ENCODE measurements at regions not wholly inside any gene's neighbourhood (a gene's known extent, or its start where the extent isn't known, plus 50 kb on each side); places are given as distances from the start of the nearest gene placed in this dataset.

DNA sequence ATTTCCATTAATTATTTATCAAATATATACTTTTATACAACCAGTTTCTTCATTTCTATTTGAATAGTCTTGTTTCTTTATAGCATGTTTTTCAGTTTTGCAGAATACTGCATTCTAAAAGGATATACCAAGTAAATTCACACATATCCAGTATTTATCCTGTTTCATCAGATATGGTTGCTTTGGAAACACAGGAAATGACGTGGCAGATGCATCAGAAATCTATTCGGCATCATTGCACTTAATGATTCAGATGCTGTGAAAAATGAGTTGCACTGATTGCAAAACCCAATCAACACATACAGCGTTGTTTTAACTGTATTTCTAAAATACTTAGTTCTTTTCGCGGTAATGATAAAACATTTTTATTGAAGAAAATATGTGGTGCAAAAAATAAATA, 594.9 kb downstream of the CDH26 start:
- H3K9me3 Mint-ChIP-seq (ENCODE audit: unreplicated experiment): no peaks in the 10 kb centered on the region

DNA sequence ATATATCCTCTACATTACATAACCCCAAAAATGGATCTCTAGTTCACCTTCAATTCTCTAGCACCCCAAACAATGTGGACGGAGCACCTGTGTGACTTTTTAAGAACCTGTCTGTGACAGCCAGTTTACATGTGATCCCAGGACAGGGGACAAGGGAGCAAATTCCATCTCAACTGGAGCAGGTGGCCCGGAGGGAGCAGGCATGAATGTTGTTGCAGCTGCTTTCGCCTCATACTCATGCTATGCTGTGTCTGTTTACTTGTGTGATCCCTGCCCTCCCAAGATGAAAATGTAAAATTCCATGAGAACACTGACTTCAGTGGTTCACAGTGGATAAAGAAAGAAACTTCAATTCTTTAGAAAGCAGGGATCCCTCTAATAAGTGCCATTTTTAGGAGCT, 600.3 kb downstream of the CDH26 start:
- TF ChIP-seq, protein P1, sequence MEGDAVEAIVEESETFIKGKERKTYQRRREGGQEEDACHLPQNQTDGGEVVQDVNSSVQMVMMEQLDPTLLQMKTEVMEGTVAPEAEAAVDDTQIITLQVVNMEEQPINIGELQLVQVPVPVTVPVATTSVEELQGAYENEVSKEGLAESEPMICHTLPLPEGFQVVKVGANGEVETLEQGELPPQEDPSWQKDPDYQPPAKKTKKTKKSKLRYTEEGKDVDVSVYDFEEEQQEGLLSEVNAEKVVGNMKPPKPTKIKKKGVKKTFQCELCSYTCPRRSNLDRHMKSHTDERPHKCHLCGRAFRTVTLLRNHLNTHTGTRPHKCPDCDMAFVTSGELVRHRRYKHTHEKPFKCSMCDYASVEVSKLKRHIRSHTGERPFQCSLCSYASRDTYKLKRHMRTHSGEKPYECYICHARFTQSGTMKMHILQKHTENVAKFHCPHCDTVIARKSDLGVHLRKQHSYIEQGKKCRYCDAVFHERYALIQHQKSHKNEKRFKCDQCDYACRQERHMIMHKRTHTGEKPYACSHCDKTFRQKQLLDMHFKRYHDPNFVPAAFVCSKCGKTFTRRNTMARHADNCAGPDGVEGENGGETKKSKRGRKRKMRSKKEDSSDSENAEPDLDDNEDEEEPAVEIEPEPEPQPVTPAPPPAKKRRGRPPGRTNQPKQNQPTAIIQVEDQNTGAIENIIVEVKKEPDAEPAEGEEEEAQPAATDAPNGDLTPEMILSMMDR (IDR thresholded peaks at IDR 0.05; ENCODE audit: partially characterized antibody, unreplicated experiment): no peak
- no peak for DNase-seq
- Mint-ChIP-seq H3K36me3 (ENCODE audit: unreplicated experiment) (no peaks in the 10 kb centered on the region), H3K27ac (ENCODE audit: unreplicated experiment) (no peak overlapping the region), H3K9me3 (ENCODE audit: unreplicated experiment) (peaks cover 2% of the 10 kb centered on the region), H3K4me1 (ENCODE audit: low read depth, unreplicated experiment) (peaks cover 8% of the 10 kb centered on the region), H3K27me3 (ENCODE audit: unreplicated experiment) (peaks cover 10% of the 10 kb centered on the region), H3K4me3 (ENCODE audit: unreplicated experiment) (no peak overlapping the region)

More for the DNA sequence above, 594.9 kb downstream of the CDH26 start:
- TF ChIP-seq, protein P1 (IDR thresholded peaks at IDR 0.05; ENCODE audit: partially characterized antibody, unreplicated experiment): no peak
- DNase-seq: no peak
- peaks cover 4% of the 10 kb centered on the region for H3K27me3 Mint-ChIP-seq (ENCODE audit: unreplicated experiment)
- no peak overlapping the region for H3K27ac Mint-ChIP-seq (ENCODE audit: unreplicated experiment)
- no peaks in the 10 kb centered on the region for H3K36me3 Mint-ChIP-seq (ENCODE audit: unreplicated experiment)
- no peaks in the 10 kb centered on the region for H3K4me1 Mint-ChIP-seq (ENCODE audit: low read depth, unreplicated experiment)
- no peak overlapping the region for H3K4me3 Mint-ChIP-seq (ENCODE audit: unreplicated experiment)

DNA sequence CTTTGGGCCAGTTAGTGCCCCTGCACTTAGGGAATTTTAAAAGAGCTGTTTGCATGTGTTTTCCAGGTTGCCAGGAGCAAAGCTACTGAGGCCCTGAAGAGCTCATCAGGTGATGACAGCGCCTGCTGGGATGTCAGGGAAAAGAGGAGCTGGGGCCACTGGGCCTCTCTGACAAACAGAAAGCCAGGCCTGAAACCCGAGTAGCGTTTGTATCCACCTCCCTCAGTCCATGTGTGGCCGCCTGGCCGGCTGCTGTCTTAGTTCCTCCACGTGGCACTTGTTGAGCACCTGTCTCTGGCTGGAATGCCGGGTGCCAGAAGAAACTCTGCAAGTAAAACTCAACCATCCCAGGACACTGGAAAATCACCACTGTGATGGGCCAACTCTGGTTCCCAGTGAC, 601.2 kb downstream of the CDH26 start:
- H3K36me3 Mint-ChIP-seq (ENCODE audit: unreplicated experiment): no peaks in the 10 kb centered on the region
- TF ChIP-seq, protein P1 (IDR thresholded peaks at IDR 0.05; ENCODE audit: partially characterized antibody, unreplicated experiment): no peak
- peaks cover 8% of the 10 kb centered on the region for H3K4me1 Mint-ChIP-seq (ENCODE audit: low read depth, unreplicated experiment)
- H3K4me3 Mint-ChIP-seq (ENCODE audit: unreplicated experiment): no peak overlapping the region
- no peak for DNase-seq
- peaks cover 2% of the 10 kb centered on the region for H3K9me3 Mint-ChIP-seq (ENCODE audit: unreplicated experiment)
- H3K27me3 Mint-ChIP-seq (ENCODE audit: unreplicated experiment): peaks cover 8% of the 10 kb centered on the region
- no peak overlapping the region for H3K27ac Mint-ChIP-seq (ENCODE audit: unreplicated experiment)

DNA sequence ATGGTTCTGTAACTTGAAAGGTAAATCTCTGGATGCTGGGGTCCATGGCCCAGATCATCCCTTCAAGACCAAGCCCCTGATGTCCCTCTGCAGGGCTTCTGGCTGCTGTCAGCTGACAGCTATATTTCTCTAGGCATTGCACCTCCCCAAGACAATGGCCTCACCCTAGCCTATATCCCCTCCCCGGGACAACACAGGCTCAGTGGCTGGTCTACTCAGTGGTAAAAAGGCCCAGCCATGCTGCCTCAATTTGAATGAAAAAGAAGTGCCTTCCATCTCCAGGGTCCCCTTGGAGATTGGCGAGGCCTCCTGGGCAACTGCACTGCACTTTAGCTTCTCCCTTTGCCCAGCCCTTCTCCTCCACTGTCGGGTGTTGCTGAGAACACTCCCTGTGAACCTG, 602.8 kb downstream of the CDH26 start:
- no peak overlapping the region for H3K4me3 Mint-ChIP-seq (ENCODE audit: unreplicated experiment)
- H3K36me3 Mint-ChIP-seq (ENCODE audit: unreplicated experiment): no peaks in the 10 kb centered on the region
- TF ChIP-seq, protein P1 (IDR thresholded peaks at IDR 0.05; ENCODE audit: partially characterized antibody, unreplicated experiment): no peak
- no peak for DNase-seq
- no peak overlapping the region for H3K27ac Mint-ChIP-seq (ENCODE audit: unreplicated experiment)
- peaks cover 8% of the 10 kb centered on the region for H3K27me3 Mint-ChIP-seq (ENCODE audit: unreplicated experiment)
- H3K4me1 Mint-ChIP-seq (ENCODE audit: low read depth, unreplicated experiment): peaks cover 8% of the 10 kb centered on the region
- peaks cover 2% of the 10 kb centered on the region for H3K9me3 Mint-ChIP-seq (ENCODE audit: unreplicated experiment)

DNA sequence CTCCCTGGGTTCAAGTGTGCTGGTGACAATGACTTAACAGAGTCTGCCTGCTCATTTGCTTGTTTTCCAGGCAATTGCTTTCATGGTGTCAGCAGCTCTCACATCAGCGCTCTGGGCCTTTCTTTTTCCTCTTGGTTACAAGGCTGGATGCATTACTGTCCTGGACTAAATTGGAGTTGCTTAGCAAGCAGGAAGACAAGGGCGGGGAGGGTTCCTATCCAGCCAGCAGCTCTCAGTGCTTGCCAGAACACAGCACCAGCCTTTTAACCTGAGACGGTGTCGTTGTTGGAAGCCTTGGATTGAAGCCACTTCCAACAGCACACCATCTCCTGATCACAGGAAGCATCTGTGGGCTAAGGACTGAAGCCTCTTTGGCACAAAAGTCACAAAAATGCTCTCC, 606.9 kb downstream of the CDH26 start:
- Mint-ChIP-seq H3K27ac (ENCODE audit: unreplicated experiment) (no peak overlapping the region), H3K27me3 (ENCODE audit: unreplicated experiment) (peaks cover 8% of the 10 kb centered on the region), H3K36me3 (ENCODE audit: unreplicated experiment) (peaks cover 5% of the 10 kb centered on the region), H3K4me3 (ENCODE audit: unreplicated experiment) (no peak overlapping the region), H3K9me3 (ENCODE audit: unreplicated experiment) (peaks cover 2% of the 10 kb centered on the region), H3K4me1 (ENCODE audit: low read depth, unreplicated experiment) (peaks cover 8% of the 10 kb centered on the region)
- DNase-seq: no peak
- TF ChIP-seq, protein P1 (IDR thresholded peaks at IDR 0.05; ENCODE audit: partially characterized antibody, unreplicated experiment): no peak
